HG02678 (cell line): ENCODE measurements at regions not wholly inside any gene's neighbourhood (a gene's known extent, or its start where the extent isn't known, plus 50 kb on each side); places are given as distances from the start of the nearest gene placed in this dataset.

Source experiments
- ATAC-seq: cut with Tn5 transposase; IDR thresholded peaks from one replicate; pipeline ENCODE4 v1.9.1; 2021; ENCODE audit warnings: mild to moderate bottlenecking, moderate library complexity; ENCODE audit not compliant: unreplicated experiment

GRCh38 chr14:42095155-42095554, 488.5 kb downstream of the LRFN5 start:
- no peak for ATAC-seq

GRCh38 chr14:42090122-42090521, 483.4 kb downstream of the LRFN5 start:
- no peak for ATAC-seq

- no peak for ATAC-seq
Measured at GRCh38 chr14:42079911-42080310, 473.2 kb downstream of the LRFN5 start.

- no peak for ATAC-seq
Measured at GRCh38 chr14:42078345-42078744, 471.7 kb downstream of the LRFN5 start.

GRCh38 chr14:42070031-42070430, 463.4 kb downstream of the LRFN5 start:
- no peak for ATAC-seq

GRCh38 chr14:42057111-42057510, 450.4 kb downstream of the LRFN5 start:
- no peak for ATAC-seq

GRCh38 chr14:42047421-42048055, 440.9 kb downstream of the LRFN5 start:
- no peak for ATAC-seq

GRCh38 chr14:42045383-42045782, 438.7 kb downstream of the LRFN5 start:
- ATAC-seq: no peak

- no peak for ATAC-seq
Measured at GRCh38 chr14:42028607-42029006, 421.9 kb downstream of the LRFN5 start.

- ATAC-seq: no peak
Measured at GRCh38 chr14:42027271-42027670, 420.6 kb downstream of the LRFN5 start.

GRCh38 chr14:42023452-42023851, 416.8 kb downstream of the LRFN5 start:
- ATAC-seq: no peak

- no peak for ATAC-seq
Measured at GRCh38 chr14:42014301-42014700, 407.6 kb downstream of the LRFN5 start.

- no peak for ATAC-seq
Measured at GRCh38 chr14:42013559-42013958, 406.9 kb downstream of the LRFN5 start.

GRCh38 chr14:42013153-42013552, 406.5 kb downstream of the LRFN5 start:
- no peak for ATAC-seq

GRCh38 chr14:42011221-42011620, 404.5 kb downstream of the LRFN5 start:
- ATAC-seq: no peak

- no peak for ATAC-seq
Measured at GRCh38 chr14:42004321-42004720, 397.6 kb downstream of the LRFN5 start.

GRCh38 chr14:42002141-42002540, 395.5 kb downstream of the LRFN5 start:
- ATAC-seq: no peak

GRCh38 chr14:42001431-42001830, 394.8 kb downstream of the LRFN5 start:
- no peak for ATAC-seq

GRCh38 chr14:42000450-42000849, 393.8 kb downstream of the LRFN5 start:
- no peak for ATAC-seq

GRCh38 chr14:41993687-41994086, 387.0 kb downstream of the LRFN5 start:
- ATAC-seq: no peak

GRCh38 chr14:41986700-41987099, 380.0 kb downstream of the LRFN5 start:
- no peak for ATAC-seq

- ATAC-seq: no peak
Measured at GRCh38 chr14:41986083-41986645, 379.5 kb downstream of the LRFN5 start.

- ATAC-seq: no peak
Measured at GRCh38 chr14:41973178-41973577, 366.5 kb downstream of the LRFN5 start.
